ENCODE measurements at regions not wholly inside any gene's neighbourhood (a gene's known extent, or its start where the extent isn't known, plus 50 kb on each side); places are given as distances from the start of the nearest gene placed in this dataset.
A peak's percentile ranks its signal among the peaks of the same experiment; 100 is the strongest.

DNA sequence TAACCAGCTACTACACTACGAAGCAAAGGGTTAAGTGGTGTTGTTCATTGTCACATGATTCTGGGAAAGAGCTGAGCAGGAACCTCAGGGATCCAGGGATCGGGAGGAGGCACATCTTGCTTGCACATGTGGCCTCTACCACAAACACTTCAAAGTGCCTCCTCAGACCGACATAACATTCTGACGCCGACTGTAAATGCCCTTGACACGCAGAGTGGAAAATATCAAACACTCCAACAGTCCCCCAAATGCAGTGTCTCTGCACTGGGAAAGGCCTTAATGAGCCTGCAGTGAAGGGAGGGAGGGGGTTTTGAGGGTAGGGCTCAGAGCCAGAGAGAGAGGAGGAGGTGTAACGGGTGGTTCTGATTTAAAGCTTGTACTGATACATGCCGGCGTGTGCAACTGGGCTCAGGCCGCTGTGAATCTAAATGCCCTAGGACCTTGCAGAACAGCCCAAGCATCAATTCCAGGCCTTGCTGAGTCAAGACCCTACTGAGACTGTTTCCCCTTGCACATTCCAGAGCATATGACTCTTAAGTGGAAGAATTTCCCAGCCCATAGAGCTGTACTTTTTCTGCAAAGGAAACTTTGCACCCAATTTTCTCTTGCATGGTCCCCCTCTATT lies 163.7 kb downstream of the NTMT2 start:
- Histone ChIP-seq H3K27me3 (no peaks in the 10 kb centered on the region), H3K36me3 (no peaks in the 10 kb centered on the region), H3K4me3 (no peak overlapping the region), H3K9me3 (no peaks in the 10 kb centered on the region), H3K4me1 (peaks cover 0 to 8% of the 10 kb centered on the region in 2 donors), H3K27ac (peak overlapping the region in 1 of 2 donors; percentile 6)
- no peak for DNase-seq (ENCODE audit: low spot score)
- TF ChIP-seq, protein P1, sequence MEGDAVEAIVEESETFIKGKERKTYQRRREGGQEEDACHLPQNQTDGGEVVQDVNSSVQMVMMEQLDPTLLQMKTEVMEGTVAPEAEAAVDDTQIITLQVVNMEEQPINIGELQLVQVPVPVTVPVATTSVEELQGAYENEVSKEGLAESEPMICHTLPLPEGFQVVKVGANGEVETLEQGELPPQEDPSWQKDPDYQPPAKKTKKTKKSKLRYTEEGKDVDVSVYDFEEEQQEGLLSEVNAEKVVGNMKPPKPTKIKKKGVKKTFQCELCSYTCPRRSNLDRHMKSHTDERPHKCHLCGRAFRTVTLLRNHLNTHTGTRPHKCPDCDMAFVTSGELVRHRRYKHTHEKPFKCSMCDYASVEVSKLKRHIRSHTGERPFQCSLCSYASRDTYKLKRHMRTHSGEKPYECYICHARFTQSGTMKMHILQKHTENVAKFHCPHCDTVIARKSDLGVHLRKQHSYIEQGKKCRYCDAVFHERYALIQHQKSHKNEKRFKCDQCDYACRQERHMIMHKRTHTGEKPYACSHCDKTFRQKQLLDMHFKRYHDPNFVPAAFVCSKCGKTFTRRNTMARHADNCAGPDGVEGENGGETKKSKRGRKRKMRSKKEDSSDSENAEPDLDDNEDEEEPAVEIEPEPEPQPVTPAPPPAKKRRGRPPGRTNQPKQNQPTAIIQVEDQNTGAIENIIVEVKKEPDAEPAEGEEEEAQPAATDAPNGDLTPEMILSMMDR (IDR thresholded peaks at IDR 0.05), result no peak

DNA sequence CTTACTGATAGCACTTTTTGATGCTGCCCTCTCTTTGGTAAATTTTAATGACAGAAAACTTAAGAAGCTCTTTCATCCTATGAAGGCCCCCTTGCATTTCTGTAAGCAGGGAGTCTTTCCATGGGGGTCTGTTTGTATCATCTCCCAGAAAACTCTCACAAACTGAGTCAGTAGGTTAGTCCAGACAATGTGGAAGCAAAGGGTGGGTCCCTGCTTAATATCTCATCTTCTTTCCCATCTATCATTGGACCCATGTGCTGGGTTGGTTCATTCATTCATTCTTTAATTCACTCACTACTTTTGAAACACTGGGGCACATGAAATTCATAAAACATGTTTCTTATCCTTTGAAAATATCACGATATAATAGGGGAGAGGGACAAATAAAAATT lies 164.3 kb downstream of the NTMT2 start:
- Histone ChIP-seq H3K4me3 (no peak overlapping the region), H3K36me3 (no peaks in the 10 kb centered on the region), H3K9me3 (no peaks in the 10 kb centered on the region), H3K4me1 (peaks cover 0 to 8% of the 10 kb centered on the region in 2 donors), H3K27me3 (no peaks in the 10 kb centered on the region), H3K27ac (no peak overlapping the region)
- TF ChIP-seq, protein P1 (IDR thresholded peaks at IDR 0.05), result no peak
- no peak for DNase-seq (ENCODE audit: low spot score)

DNA sequence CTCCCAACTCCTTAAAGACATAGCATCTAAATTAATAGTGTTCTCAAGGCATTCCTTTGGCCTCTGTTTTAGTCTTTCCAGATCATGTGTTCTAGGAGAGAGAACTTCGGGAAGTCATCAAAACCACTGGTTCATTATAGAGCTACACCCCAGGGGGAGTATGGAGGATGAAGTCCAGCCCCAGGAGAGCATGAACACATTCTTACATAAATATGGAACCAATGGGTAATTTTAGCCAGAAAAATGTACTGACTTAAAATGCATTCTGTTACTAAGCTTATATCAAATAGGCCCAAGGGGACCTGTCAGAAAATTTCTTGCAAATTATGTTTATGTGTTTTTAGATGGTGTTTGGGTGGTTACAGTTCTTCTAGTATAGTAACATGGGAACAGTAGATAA lies 165.2 kb downstream of the NTMT2 start:
- H3K4me3 ChIP-seq, result no peak overlapping the region
- no peaks in the 10 kb centered on the region for H3K9me3 ChIP-seq
- no peaks in the 10 kb centered on the region for H3K27me3 ChIP-seq
- no peaks in the 10 kb centered on the region for H3K36me3 ChIP-seq
- no peak overlapping the region for H3K27ac ChIP-seq
- TF ChIP-seq, protein P1 (IDR thresholded peaks at IDR 0.05), result no peak
- no peak for DNase-seq (ENCODE audit: low spot score)
- peaks cover 0 to 8% of the 10 kb centered on the region in 2 donors for H3K4me1 ChIP-seq

DNA sequence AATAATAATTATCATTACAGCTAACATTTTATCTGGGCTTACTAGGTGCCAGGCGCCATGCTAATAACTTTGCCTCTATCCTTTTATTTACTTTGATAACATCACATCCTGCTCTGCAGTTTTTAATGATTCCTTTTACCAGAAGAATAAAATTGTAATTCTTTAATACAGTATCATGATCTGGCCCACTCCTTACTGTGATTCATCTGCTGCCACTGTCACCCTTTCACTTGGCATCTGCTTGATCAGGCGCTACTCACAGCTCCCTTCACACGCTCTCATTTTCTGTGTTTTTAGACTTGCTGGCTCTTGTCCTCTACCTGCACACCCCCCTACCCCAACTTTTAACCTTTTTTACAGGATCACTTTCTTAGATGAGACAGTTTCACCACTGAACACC lies 167.5 kb downstream of the NTMT2 start:
- TF ChIP-seq, protein P1 (IDR thresholded peaks at IDR 0.05), result no peak
- Histone ChIP-seq H3K9me3 (no peaks in the 10 kb centered on the region), H3K4me3 (no peak overlapping the region), H3K27me3 (no peaks in the 10 kb centered on the region), H3K27ac (no peak overlapping the region), H3K36me3 (no peaks in the 10 kb centered on the region), H3K4me1 (peaks cover 0 to 8% of the 10 kb centered on the region in 2 donors)
- no peak for DNase-seq (ENCODE audit: low spot score)

DNA sequence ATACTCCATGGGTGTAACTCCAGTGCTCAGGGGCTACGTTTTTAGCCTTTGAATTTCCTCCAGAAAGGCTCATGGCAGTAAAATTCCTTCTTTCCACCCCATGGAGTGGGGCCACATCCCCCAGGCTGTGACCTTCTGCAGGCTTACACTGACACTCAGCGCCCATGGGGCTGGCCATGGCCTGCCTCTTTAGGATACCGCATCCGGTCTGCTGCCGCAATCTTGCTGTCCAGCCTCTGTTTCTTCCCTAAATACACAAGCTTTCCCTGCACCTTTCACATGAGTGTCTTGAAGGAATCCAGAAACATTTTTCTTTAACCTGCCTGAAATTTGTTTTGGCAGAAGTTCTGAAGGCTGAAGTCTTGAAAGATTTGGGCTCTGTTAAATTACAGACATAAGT lies 170.5 kb downstream of the NTMT2 start:
- Histone ChIP-seq H3K27me3 (no peaks in the 10 kb centered on the region), H3K4me3 (no peak overlapping the region), H3K36me3 (no peaks in the 10 kb centered on the region), H3K27ac (no peak overlapping the region), H3K9me3 (no peaks in the 10 kb centered on the region), H3K4me1 (no peaks in the 10 kb centered on the region)
- TF ChIP-seq, protein P1 (IDR thresholded peaks at IDR 0.05), result no peak
- DNase-seq (ENCODE audit: low spot score), result no peak

DNA sequence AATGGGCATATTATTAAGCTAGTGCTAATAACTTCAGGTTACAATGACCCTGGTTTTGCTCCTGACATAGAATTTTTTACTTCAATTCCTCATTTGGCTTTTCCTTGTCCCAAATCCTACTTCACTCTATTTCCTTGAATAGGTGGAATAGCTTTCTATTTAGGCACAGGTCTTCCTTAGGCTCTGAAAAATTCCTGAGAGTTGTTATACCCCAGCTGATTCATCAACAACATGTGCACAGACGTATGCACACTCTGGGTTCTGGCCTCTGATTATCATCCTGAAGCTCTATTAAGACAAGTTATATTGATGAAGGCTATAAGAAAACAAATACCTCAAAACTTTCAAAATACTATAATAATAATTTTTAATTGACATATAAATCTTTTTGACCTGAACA lies 172.4 kb downstream of the NTMT2 start:
- TF ChIP-seq, protein P1 (IDR thresholded peaks at IDR 0.05), result no peak
- Histone ChIP-seq H3K27ac (no peak overlapping the region), H3K9me3 (no peaks in the 10 kb centered on the region), H3K4me3 (no peak overlapping the region), H3K36me3 (no peaks in the 10 kb centered on the region), H3K27me3 (no peaks in the 10 kb centered on the region), H3K4me1 (no peaks in the 10 kb centered on the region)
- DNase-seq (ENCODE audit: low spot score), result no peak
